ENCODE measurements at regions not wholly inside any gene's neighbourhood (a gene's known extent, or its start where the extent isn't known, plus 50 kb on each side); places are given as distances from the start of the nearest gene placed in this dataset.

- TF ChIP-seq CTCF (IDR thresholded peaks at IDR 0.05; ENCODE audit: extremely low read depth in 1 of 2, insufficient read depth in 1 of 2, low read depth in 1 of 2, low read length in 2 of 2): no peak
- TF ChIP-seq POLR2A (IDR thresholded peaks at IDR 0.05; ENCODE audit: low read depth, low read length): no peak
- no peak for TF ChIP-seq JUN (IDR thresholded peaks at IDR 0.05; ENCODE audit: borderline replicate concordance, insufficient read depth, insufficient read length, low read depth)
- TF ChIP-seq POLR2AphosphoS5 (IDR thresholded peaks at IDR 0.05; ENCODE audit: insufficient read depth, low read depth, low read length): no peak
Measured at GRCh38 chr10:128326251-128326650, 200.0 kb upstream of the MKI67 start.
